NCI-H524 treated with DMSO at 0.1 percent for 48 hours (cell line): ENCODE measurements at regions not wholly inside any gene's neighbourhood (a gene's known extent, or its start where the extent isn't known, plus 50 kb on each side); places are given as distances from the start of the nearest gene placed in this dataset.
"Not testable (repeated sequence)": the region's sequence is repeated elsewhere in the genome, so short reads cannot be mapped to it uniquely, and the experiment has no call there.

ENCODE experiments used
- DNase-seq: peaks from one replicate; lab custom pipeline; 2025; lab: John Stamatoyannopoulos, UW

GRCh38 chr17:27365329-27365945 is 71.5 kb downstream of the WSB1 start:
- not testable (repeated sequence) for DNase-seq

- DNase-seq = no peak
Observed at GRCh38 chr17:27366437-27366836, 72.5 kb downstream of the WSB1 start.

- no peak for DNase-seq
Observed at GRCh38 chr17:27367121-27367981, 73.4 kb downstream of the WSB1 start.

GRCh38 chr17:27368151-27368795 is 74.4 kb downstream of the WSB1 start:
- no peak for DNase-seq

GRCh38 chr17:27368980-27369379 is 75.1 kb downstream of the WSB1 start:
- no peak for DNase-seq

- no peak for DNase-seq
Observed at GRCh38 chr17:27370776-27371175, 76.9 kb downstream of the WSB1 start.

- DNase-seq = not testable (repeated sequence)
Observed at GRCh38 chr17:27373695-27374094, 79.8 kb downstream of the WSB1 start.

- DNase-seq = no peak
Observed at GRCh38 chr17:27376637-27377547, 79.4 kb upstream of the KSR1 start.

- no peak for DNase-seq
Observed at GRCh38 chr17:27378482-27379175, 77.6 kb upstream of the KSR1 start.

- no peak for DNase-seq
Observed at GRCh38 chr17:27379888-27380533, 76.2 kb upstream of the KSR1 start.

GRCh38 chr17:27380551-27380950 is 75.7 kb upstream of the KSR1 start:
- no peak for DNase-seq

- DNase-seq = peak; percentile 19
Observed at GRCh38 chr17:27381007-27381501, 75.2 kb upstream of the KSR1 start.

GRCh38 chr17:27382025-27382424 is 74.2 kb upstream of the KSR1 start:
- DNase-seq = no peak

- no peak for DNase-seq
Observed at GRCh38 chr17:27384261-27384701, 72.0 kb upstream of the KSR1 start.

- DNase-seq = no peak
Observed at GRCh38 chr17:27384726-27385125, 71.5 kb upstream of the KSR1 start.

GRCh38 chr17:27385626-27386025 is 70.6 kb upstream of the KSR1 start:
- DNase-seq = no peak

GRCh38 chr17:27386206-27387075 is 69.8 kb upstream of the KSR1 start:
- DNase-seq = no peak

GRCh38 chr17:27389542-27390140 is 66.6 kb upstream of the KSR1 start:
- DNase-seq = no peak

GRCh38 chr17:27390540-27390939 is 65.7 kb upstream of the KSR1 start:
- no peak for DNase-seq
